Globus pallidus (tissue), 1 donor: ENCODE measurements at regions not wholly inside any gene's neighbourhood (a gene's known extent, or its start where the extent isn't known, plus 50 kb on each side); places are given as distances from the start of the nearest gene placed in this dataset.

Experiments
- DNase-seq: peaks from one replicate; pipeline ENCODE4 v3.0.0-alpha.2; 2015; ENCODE audit warnings: low spot score

DNA sequence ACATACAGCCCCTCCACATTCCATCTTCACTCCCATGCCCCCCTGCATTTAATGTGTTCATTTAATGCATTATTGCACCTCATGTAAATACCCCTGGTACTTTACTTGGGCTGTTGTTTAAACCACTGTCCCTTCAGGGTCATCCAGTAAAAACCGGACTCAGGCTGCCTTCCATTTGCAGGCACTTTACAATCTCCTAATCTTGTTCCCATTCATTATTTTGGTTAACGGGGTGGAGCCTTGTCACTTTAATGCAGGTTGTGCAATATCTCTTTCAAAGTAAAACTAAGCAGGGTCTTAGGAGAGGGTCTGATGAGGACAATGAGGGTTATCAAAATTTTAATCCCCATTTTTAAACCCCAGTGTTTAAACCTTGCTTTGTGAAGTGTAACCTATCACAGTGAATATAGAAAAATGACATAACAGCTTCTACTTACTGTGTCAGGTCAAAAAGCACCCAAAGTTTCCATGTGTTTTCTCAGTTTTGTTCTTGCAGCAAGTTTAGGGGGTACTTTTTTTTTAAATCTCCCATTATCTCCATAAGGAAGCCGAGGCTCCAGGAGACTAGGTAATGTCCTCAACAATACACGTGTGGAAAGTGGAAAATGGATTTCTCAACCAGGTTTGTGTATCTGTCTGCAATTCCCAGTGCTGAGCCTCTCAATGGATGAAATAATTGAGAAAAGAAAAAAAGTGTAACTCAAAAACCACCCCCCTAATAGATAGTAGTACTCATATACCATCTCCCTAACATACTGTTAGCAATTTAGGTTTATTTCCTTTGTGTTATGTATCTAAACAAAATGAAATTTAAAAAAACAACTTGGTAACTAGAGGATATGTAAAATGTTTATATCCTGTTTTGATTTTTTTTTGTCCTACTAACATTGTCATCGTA, 54.2 kb upstream of the SPRY4 start:
- DNase-seq: no peak

- no peak for DNase-seq
Measured at GRCh38 chr5:142375944-142376411, 51.2 kb upstream of the SPRY4 start.
